Keratinocyte (primary cell): ENCODE measurements at regions not wholly inside any gene's neighbourhood (a gene's known extent, or its start where the extent isn't known, plus 50 kb on each side); places are given as distances from the start of the nearest gene placed in this dataset.

ENCODE experiments used
- DNase-seq: peaks from one replicate; pipeline ENCODE4 v3.0.0-alpha.2; 2011; ENCODE audit warnings: low read depth, missing footprints, low spot score
- FAIRE-seq: peaks from 2 replicates; lab custom pipeline; 2011; peaks lifted over from hg19 to GRCh38; lab: Jason Lieb, UNC
- H2AFZ ChIP-seq: 2 replicates; pipeline ENCODE4 v1.6.0; 2012; ENCODE audit warnings: low read length, control low read depth, inconsistent platforms; ENCODE audit not compliant: control insufficient read depth
- H3K27ac ChIP-seq: 2 replicates; pipeline ENCODE4 v1.5.1; 2011; ENCODE audit warnings: low read length; ENCODE audit not compliant: control insufficient read depth, insufficient read depth
- H3K27me3 ChIP-seq: 3 replicates; pipeline ENCODE4 v1.6.0; 2011; ENCODE audit warnings: low read length; ENCODE audit not compliant: control insufficient read depth, insufficient read depth; ENCODE audit errors: extremely low read depth
- H3K36me3 ChIP-seq, 2 experiments: 2 replicates in 1 of 2; 3 replicates in 1 of 2; pipeline ENCODE4 v1.5.1; 2011; ENCODE audit warnings: low read length in 2 of 2, mild to moderate bottlenecking in 1 of 2; ENCODE audit not compliant: control insufficient read depth in 2 of 2, insufficient read depth in 2 of 2; ENCODE audit errors: extremely low read depth in 1 of 2
- H3K4me1 ChIP-seq: 3 replicates; pipeline ENCODE4 v1.5.1; 2011; ENCODE audit warnings: low read length; ENCODE audit not compliant: control insufficient read depth, insufficient read depth; ENCODE audit errors: extremely low read depth
- H3K4me2 ChIP-seq: 3 replicates; pipeline ENCODE4 v1.6.0; 2011; ENCODE audit warnings: low read depth, low read length; ENCODE audit not compliant: control insufficient read depth, insufficient read depth; ENCODE audit errors: extremely low read depth
- H3K4me3 ChIP-seq, 3 experiments: fragments of 200-600 bp in 1 of 3; sonication (generic) in 1 of 3; 2 replicates in 2 of 3; 3 replicates in 1 of 3; pipeline ENCODE4 v1.5.1; 2011 to 2016; ENCODE audit warnings: low read length in 3 of 3, mild to moderate bottlenecking in 3 of 3, control low read depth in 2 of 3, inconsistent platforms in 1 of 3, low read depth in 1 of 3, mixed read lengths in 1 of 3, mixed run types in 1 of 3, moderate library complexity in 1 of 3; ENCODE audit not compliant: control insufficient read depth in 2 of 3, insufficient read depth in 2 of 3; ENCODE audit errors: extremely low read depth in 1 of 3
- H3K79me2 ChIP-seq: 2 replicates; pipeline ENCODE4 v1.6.0; 2012; ENCODE audit warnings: low read length; ENCODE audit not compliant: control insufficient read depth, insufficient read depth
- H3K9ac ChIP-seq: 3 replicates; pipeline ENCODE4 v1.6.0; 2011; ENCODE audit warnings: low read length; ENCODE audit not compliant: control insufficient read depth, insufficient read depth; ENCODE audit errors: extremely low read depth
- H3K9me1 ChIP-seq: 3 replicates; pipeline ENCODE4 v1.6.0; 2011; ENCODE audit warnings: low read length; ENCODE audit not compliant: control insufficient read depth, insufficient read depth; ENCODE audit errors: extremely low read depth
- H3K9me3 ChIP-seq: 2 replicates; pipeline ENCODE4 v1.5.1; 2012; ENCODE audit warnings: low read depth, low read length; ENCODE audit not compliant: control insufficient read depth
- H4K20me1 ChIP-seq: 3 replicates; pipeline ENCODE4 v1.6.0; 2011; ENCODE audit warnings: low read length; ENCODE audit not compliant: control insufficient read depth, insufficient read depth; ENCODE audit errors: extremely low read depth
- CTCF ChIP-seq, 3 experiments: IDR thresholded peaks in 1 of 3; conservative IDR thresholded peaks in 1 of 3; optimal IDR thresholded peaks in 1 of 3; 2 replicates in 2 of 3; 3 replicates in 1 of 3; pipeline versions ENCODE3 to v1.5.1; 2011; ENCODE audit warnings: low read length in 3 of 3, mild to moderate bottlenecking in 3 of 3, moderate library complexity in 2 of 3, control low read depth in 1 of 3, inconsistent platforms in 1 of 3; ENCODE audit not compliant: insufficient read depth in 2 of 3; ENCODE audit errors: extremely low read depth in 1 of 3
- EZH2 ChIP-seq: IDR thresholded peaks from one replicate; pipeline ENCODE4 v1.6.1; 2012; ENCODE audit warnings: inconsistent platforms, mild to moderate bottlenecking, low read length, moderate library complexity
- dilution Hi-C: fragments of 300-500 bp; cut with MboI; formaldehyde crosslinking; loops from one replicate; pipeline ENCODE4 v1.7.0; 2020; ENCODE audit warnings: low sequenced_read_pairs; ENCODE audit not compliant: extremely low pct_ligation_motif_present

- H3K9ac ChIP-seq = no peak overlapping the region
- H3K4me1 ChIP-seq = no peaks in the 10 kb centered on the region
- FAIRE-seq (no peak), DNase-seq (no peak)
- no peak overlapping the region for H3K4me2 ChIP-seq
- no peaks in the 10 kb centered on the region for H3K9me3 ChIP-seq
- dilution Hi-C loops = no loop called here
- no peak overlapping the region for H3K27ac ChIP-seq
- H3K27me3 ChIP-seq = no peaks in the 10 kb centered on the region
- no peaks in the 10 kb centered on the region for H3K36me3 ChIP-seq
- no peaks in the 10 kb centered on the region for H4K20me1 ChIP-seq
- TF ChIP-seq CTCF (optimal IDR thresholded peaks at IDR 0.05 in 1 of 3, IDR thresholded peaks at IDR 0.05 in 1 of 3, conservative IDR thresholded peaks at IDR 0.05 in 1 of 3; ENCODE audit: extremely low read depth in 1 of 3, insufficient read depth in 2 of 3, low read length in 3 of 3) (no peak), EZH2 (no peak)
- H3K9me1 ChIP-seq = no peaks in the 10 kb centered on the region
- H2AFZ ChIP-seq = no peak overlapping the region
- no peaks in the 10 kb centered on the region for H3K79me2 ChIP-seq
- no peak overlapping the region for H3K4me3 ChIP-seq
Measured at GRCh38 chr7:42534441-42534840, 297.4 kb upstream of the GLI3 start.

- H3K9me3 ChIP-seq = no peaks in the 10 kb centered on the region
- H3K4me2 ChIP-seq = no peak overlapping the region
- DNase-seq = no peak
- H4K20me1 ChIP-seq = no peaks in the 10 kb centered on the region
- H3K4me1 ChIP-seq = no peaks in the 10 kb centered on the region
- H3K9ac ChIP-seq = no peak overlapping the region
- H3K27ac ChIP-seq = no peak overlapping the region
- FAIRE-seq = no peak
- H3K79me2 ChIP-seq = no peaks in the 10 kb centered on the region
- no peaks in the 10 kb centered on the region for H3K9me1 ChIP-seq
- H2AFZ ChIP-seq = no peak overlapping the region
- no peaks in the 10 kb centered on the region for H3K36me3 ChIP-seq
- no peaks in the 10 kb centered on the region for H3K27me3 ChIP-seq
- no peak for TF ChIP-seq CTCF (optimal IDR thresholded peaks at IDR 0.05 in 1 of 3, IDR thresholded peaks at IDR 0.05 in 1 of 3, conservative IDR thresholded peaks at IDR 0.05 in 1 of 3; ENCODE audit: extremely low read depth in 1 of 3, insufficient read depth in 2 of 3, low read length in 3 of 3)
- TF ChIP-seq EZH2 = no peak
- no peak overlapping the region for H3K4me3 ChIP-seq
- dilution Hi-C loops = no loop called here
Measured at GRCh38 chr7:42527004-42527403, 290.0 kb upstream of the GLI3 start.
